ENCODE measurements at regions not wholly inside any gene's neighbourhood (a gene's known extent, or its start where the extent isn't known, plus 50 kb on each side); places are given as distances from the start of the nearest gene placed in this dataset.

DNA sequence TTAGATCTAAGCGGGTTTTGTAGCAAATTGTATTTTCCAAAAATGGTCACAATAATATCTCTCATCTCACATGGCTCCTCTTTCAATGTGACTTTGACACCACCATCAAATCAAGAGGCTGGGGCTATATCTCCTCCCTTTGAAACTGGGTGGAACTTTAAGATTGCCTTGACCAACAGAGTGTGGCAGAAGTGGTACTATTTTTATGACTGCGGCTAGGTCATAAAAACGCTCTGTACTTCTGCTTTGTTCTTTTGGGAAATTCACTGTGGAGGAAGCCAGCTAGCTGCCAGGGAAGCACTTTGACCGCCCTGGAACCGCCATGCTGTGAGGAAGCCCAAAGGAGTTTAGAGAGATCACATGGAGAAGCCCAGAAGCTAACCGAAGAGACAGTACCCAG, 50.7 kb upstream of the ACOT11 start:
- DNase-seq (ENCODE audit: insufficient read length, low spot score) (no peak), FAIRE-seq (no peak)

DNA sequence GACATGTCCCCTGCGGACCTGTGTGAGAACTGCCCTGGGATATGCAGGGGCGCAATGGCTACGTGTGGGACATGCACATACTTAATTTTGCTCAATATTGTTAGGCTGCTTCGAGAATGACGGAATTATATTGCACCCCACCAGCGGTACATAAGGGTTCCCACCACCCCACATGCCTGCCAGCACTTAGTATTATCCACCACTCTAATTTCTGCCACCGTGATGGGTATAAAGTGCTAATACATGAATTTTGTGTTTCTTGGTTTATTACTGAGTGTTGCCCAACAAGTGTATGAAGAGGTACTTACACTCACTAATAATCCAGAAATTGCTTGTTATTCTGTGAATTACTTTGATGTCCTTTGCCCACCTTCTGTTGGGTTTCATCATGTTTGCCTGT, 52.1 kb upstream of the ACOT11 start:
- FAIRE-seq (no peak), DNase-seq (ENCODE audit: insufficient read length, low spot score) (no peak)

DNA sequence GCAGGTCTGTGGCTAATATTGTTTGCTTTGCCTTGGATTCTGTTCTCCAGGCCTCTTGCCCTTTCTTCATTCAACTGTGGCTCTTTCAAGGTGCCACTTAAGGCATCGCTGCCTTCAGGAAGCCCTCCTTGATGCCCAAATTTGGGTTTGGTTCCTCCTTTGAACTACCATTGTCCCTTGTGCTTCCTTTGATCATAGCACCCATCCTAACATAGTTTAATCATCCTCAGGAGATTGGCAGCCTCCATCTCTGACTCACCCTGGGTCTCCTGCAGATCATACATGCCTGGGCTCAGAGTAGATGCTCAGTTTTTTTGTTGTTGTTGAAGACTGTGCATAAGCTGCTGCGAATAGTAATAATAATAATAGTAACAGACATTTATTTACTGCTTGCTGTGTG, 54.4 kb upstream of the ACOT11 start:
- DNase-seq (ENCODE audit: insufficient read length, low spot score) (no peak), FAIRE-seq (no peak)

DNA sequence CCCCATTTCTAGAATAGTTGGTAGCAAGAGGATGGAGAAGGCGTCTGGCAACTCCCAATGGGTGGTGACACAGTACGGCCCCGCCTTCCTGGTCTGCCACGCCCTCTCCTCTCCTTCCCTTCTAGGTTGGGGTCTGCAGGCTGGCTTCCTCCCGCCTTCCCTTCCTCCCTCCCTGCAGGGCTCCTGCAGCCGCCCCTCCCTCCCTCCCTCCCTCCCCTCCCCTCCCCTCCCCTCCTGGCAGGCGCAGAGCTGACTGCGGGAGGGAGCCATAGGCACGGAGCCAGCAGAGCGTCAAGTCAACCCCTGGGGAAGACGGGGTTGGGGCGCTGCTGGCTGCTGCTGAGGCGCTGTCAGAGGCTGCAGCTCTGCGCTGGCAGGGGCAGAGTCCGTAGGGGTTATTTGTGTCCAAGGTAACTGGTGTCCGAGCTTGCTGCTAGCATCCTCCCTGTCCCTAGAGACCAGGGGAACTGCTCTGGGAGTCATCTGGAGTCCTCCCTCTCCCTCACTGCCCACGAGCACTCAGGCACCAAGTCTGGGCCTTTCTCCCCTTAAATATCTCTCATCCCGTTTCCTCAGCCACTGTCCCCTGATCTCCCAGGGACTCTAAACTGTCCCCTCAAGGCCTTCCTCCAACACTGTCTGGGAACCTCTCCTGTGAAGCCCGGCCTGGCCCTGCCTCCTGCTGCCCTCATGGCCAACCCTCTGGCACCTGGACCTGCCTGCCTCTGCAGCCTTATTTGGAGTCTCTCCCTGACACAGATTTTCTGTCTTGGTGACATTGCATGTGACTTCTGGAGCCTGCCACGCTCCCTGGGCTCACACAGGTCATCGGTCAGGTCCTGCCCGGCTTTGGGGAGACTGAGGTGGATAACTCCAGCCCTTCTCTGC, 57.4 kb upstream of the ACOT11 start:
- DNase-seq (ENCODE audit: insufficient read length, low spot score): no peak
- FAIRE-seq: no peak

DNA sequence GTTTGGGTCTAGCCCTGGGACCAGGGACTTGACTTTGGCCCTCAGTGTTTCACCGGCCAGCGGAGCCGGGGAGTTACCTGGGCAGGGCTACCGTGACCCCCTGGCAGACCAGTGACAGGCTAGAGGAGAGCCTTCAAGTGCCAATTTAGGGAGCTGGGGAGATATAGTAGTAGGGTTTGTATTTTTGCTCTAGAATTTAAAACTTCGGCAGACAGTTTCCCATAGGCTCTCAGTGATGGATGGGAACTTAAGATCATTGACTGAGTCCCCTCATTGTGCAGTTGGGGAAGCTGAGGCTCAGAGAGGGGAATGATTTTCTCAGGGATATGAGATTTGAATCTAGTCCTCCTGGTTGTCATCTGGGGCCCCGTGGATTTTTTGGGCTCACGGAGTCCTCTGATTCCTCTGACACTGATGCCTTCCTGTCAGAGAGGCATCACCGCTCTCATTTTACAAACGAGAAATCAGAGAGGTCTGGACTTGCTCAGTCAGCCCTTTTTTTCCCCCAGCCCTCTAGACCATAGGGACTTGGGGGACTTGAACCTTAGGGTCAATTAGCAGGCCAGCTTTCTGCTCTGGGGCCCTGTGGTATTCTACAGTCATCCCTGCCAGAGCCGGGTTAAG, 58.3 kb upstream of the ACOT11 start:
- FAIRE-seq: no peak

DNA sequence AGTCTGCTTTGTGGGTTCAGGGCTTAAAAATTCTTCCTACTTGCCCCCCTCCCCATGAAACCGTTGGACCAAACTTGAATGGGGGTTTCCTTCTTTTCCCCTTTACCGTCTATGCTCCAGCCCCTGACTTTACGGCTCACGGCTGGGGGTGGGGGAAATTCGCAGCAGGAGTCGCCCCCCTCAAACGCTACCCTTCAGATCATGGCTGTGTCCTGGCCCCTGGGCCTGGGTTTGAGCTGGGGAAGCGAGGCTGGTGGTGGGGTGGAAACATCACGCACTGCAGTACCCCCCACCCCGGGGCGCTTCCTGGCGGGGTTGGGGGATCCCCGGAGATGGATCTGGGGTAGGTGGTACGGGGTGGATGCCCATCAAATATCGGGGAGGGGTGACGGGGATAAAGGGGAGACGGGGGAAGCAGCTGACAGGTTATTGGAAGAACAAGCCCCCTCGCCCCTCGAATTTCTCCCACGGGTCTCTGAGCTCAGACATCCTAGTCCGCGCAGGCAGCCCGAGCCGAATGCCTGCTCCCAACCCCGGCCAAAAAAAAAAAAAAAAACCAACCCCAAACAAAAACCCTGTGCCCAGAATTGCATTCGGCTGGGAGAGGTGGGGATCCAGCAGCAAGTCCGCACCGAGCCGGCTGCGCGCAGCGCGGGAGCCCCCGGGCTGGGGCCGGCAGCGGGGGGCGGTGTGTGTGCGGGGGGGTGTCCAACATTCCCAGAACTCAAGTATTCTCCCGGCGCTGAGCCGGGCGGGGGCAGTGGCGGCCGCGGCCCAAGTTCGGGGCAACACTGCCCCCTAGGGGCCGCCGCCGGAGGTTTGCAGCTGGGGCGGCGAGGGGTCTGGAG, 59.0 kb upstream of the ACOT11 start:
- peak; percentile 83 for DNase-seq (ENCODE audit: insufficient read length, low spot score)
- peak; percentile 4 for FAIRE-seq

More for the DNA sequence above, 58.3 kb upstream of the ACOT11 start:
- DNase-seq (ENCODE audit: insufficient read length, low spot score): no peak

DNA sequence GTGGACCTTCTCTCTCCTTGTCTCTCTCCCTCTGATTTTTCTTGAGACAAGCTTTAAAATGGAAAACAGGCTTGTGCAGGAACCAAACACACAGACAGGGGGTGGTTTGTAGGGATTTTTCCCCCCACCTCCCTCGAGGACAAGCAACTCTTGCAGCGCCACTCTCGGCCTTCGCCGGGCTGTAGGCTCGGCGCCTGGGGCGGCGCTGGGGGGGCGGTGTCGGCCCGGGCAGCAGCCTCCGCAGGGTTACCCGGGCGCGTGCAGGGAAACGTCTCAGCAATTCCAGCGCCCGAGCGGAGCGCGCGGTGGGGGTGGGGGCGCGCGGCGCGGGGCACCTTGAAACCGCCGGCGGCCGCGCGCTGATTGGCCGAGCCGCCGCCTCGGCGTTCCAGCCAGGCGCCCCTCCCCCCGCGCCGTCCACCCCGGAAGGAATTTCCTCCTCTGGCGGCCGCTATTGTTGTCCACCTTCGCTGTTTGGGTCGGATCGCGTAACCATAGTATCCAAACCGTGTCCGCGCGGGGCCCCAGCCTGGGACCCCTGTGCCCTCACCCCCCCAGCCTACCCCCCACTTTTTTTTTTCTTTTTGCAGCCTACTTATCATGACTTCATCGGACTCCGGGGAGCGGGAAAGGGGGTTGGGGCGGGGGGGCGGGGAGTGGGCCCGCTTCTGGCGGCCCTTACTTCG, 59.8 kb upstream of the ACOT11 start:
- DNase-seq (ENCODE audit: insufficient read length, low spot score) (peak; percentile 83), FAIRE-seq (peak; percentile 71)

DNA sequence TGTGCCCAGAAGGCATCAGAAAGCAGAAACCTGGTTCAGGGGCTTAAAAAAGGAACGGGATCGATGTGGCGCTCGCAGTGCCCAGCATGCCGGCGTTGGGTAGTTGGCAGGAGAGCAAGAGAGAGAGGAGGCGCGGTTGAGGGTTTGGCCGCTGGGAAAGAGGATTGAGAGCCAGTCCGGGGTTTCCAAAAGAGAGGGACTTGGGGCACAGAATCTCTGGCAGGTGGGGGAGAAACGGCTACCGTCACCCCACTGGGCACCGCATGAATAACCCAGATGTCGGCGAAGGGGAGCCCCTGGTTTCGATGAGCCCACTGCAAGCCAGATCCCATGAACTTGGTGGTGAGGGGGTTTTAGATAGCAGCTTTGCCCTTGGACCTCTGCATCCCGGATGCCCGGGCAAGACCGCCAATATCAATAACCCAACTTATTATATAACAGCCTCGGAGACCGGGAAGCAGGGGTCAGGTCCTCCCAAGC, 60.4 kb upstream of the ACOT11 start:
- FAIRE-seq: no peak
- DNase-seq (ENCODE audit: insufficient read length, low spot score): no peak

DNA sequence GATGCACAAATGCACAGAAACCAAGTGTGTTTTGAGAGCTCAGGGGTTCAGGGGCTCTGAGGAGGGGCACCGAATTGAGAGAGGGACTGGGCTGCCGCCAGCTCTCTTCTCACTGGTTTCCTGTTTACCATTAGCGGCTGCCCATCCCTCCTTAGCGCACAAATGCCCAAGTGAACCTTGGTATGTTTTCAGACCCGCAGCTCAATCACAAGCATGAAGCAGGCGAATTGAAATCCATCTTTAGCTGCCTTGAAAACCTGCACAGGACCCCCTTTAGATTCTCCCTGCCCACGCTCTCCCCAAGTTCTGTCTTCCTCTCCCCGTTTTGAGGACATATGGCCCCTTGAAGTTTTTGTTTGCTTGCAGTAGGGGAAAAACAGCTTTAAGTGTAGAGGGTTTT, 61.1 kb upstream of the ACOT11 start:
- DNase-seq (ENCODE audit: insufficient read length, low spot score): no peak
- FAIRE-seq: no peak

DNA sequence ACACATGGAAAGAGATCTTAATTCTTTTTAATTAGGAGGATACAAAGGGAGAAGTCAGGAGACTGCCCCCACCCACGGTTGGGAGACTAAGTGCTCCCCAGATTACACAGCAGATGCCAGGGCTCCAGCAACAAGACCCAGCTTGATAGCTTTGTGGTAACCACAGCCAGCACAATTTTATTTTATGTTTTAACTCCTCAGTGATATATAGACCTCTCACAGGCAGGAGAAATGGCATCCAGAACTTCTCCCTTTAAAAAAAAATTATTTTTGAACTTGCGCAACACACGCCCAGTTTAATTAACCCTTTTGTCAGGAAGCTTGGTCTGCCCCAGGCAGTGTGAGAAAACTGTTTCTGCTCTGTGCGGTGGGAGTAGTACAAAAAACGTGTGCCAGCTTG, 62.6 kb upstream of the ACOT11 start:
- no peak for DNase-seq (ENCODE audit: insufficient read length, low spot score)
- FAIRE-seq: no peak

DNA sequence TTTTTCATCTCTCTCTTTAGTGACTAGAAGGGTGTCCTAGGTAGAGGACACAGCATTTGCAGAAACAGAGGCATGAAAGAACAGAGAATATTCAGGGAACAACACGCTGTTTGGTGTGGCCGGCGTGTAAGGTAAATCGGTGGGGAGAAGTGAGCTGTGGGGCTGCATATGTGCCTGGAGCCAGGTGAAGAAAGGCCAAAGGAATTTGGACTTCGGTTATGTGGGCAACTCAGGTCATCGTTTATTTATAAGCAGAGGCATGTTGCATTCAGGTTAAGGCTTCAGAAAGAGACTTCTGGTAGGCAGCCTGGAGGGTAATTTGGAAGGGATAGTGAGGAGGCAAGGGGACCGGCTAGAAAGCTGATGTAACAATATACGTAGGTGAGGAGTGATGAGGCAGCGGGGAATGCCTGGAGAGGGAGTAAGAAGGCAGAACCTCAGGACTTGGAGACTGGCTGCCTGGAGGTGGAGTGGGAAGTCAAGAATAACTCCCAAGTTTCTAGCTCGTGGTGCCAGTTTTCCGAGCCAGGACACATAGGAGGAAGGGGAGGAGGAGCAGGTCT, 64.1 kb upstream of the ACOT11 start:
- FAIRE-seq (no peak), DNase-seq (ENCODE audit: insufficient read length, low spot score) (no peak)

DNA sequence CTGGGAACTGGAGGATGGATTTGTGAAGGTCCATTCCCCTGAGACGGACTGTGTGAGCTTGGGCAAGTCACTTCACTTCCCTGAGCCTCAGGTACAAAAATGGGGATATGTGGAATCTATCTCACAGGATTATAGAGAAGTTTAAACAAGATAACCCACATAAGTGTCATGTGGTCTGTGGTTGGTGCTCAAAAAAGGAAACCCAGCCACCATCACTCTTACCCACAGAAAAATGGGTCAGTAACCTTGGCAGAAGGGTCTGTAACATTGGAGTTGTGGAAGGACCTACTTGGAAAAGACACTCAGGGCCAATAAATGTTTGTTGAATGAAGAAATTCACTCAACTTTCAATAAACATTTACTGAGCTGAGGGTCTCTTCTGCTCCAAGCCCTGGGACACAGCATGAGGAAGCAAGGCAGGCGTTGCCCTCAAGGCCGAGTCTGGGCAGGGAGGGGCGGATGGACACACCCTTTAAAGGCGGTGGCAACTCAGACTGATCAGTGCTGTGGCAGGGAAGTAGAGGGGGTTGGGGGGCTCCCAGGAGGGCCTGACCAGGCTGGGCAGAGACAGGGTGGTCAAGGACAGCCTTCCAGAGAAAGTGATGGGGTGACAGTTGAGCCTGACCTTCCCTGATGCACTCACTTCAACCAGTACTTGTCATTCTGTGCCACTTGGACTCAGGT, 66.7 kb upstream of the ACOT11 start:
- peak; percentile 60 for FAIRE-seq
- no peak for DNase-seq (ENCODE audit: insufficient read length, low spot score)

DNA sequence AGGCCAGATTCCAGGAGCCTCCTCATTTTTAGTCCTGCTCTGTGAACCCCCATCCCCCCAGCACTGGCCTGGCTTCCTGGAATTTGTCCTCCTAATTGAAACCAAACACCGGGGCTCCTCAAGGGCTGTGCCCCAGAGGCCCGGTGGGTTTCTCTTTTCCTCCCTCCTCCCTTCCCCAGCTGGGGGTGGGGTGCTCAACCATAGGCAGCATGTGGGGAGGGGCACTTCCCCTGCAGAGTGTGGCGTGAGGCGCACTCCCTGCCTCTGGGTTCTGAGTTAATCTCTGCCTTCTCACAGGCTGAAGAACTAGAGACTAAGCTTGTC, 67.5 kb upstream of the ACOT11 start:
- no peak for FAIRE-seq
- no peak for DNase-seq (ENCODE audit: insufficient read length, low spot score)

DNA sequence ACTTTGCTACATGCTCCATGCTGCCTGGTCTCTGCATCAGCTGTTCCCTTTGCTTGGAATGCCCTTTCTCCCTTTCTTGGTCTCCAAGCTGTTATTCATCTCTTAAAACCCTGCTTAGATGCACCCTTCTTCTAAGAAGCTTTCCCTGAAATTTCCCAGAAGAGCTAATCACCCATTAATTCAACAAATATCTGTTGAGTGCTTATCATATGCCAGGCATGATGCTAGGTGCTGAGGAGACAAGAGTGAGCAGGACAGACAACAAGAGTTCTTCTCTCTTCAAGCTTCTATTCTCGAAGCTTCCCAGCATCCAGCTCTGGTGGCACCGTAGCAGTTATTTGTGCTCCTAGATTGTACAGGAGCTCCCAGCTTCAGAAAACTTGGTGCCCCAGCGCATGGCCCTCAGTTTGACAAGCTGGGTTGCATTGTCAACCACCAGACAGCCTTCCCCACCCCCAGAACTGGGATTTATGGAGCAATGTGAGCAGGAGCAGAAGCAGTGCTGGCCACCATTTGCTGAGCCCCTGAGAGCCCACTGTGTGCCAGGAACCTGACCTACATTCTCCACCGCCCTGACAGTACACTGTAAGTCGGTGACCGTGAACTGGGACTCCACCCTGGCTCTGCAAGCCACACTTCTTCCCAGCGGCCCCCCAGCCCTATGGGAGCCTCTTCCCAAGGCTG, 68.0 kb upstream of the ACOT11 start:
- DNase-seq (ENCODE audit: insufficient read length, low spot score) (no peak), FAIRE-seq (no peak)

DNA sequence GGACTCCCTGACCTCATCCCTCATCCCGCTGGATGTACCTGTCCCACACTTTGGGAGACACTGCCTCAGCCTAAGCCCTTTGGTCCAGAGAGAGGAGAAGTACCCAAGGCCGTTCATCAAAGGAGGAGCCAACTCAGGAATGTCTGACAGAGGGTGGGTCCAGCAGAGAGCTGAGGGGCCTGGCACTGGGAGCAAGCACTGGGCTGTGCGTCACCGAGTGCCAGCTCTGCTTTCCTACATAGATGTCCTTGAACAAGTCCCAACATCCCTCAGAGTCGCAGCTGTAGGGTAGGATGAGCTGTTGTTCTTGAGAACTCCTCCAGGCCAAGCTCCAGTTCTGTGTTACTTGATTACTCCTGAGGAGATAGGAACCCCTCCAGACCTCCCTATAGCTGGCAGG, 68.8 kb upstream of the ACOT11 start:
- no peak for DNase-seq (ENCODE audit: insufficient read length, low spot score)
- FAIRE-seq: no peak

DNA sequence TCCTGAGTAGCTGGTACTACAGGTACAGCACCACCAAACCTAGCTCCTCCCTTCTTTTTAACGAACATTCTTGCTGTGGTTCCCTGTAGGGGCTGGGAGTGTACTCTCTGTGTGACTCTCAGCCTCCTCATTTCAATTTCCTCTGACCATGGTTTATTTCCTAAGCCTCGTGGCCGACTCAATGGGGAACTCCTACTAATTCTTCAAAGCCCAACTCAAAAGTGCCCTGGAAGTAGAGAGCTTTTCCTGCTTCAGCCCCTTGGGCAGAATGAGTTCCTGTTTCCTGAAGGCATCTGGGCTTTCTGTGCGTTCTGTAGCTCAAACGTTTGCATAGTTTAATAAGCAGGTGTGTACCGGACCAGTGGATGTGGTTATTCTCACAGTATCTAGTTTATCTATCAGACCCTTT, 70.9 kb upstream of the ACOT11 start:
- DNase-seq (ENCODE audit: insufficient read length, low spot score) (no peak), FAIRE-seq (no peak)

DNA sequence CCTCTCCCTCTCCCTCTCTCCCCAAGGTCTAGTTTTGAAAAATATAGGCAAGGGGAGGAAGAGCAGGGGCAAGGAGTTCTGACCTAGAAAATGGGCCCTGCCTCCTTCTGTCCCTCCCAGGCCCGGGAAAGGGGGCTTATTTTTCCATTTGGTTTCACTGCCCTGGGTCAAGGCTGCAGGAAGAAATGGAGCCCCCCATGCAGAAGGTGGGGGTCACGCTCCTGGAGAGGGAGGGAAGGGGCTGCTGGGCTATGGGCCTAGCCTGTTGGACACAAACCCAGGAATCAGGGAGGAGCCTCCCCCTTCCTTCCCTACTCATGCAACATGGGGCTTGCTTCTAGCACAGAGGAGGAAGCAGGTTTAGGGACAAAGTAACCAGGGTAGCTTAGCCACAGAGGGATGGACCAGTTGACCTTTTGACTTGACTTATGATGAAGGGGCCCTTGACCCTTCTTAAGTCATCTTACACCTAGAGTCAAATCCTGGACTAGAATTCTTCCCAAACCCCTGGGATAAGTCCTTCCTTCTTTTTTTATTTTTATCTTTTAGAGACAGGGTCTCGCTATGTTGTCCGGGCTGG, 70.4 kb upstream of the SSBP3 start:
- no peak for DNase-seq (ENCODE audit: insufficient read length, low spot score)
- FAIRE-seq: no peak

DNA sequence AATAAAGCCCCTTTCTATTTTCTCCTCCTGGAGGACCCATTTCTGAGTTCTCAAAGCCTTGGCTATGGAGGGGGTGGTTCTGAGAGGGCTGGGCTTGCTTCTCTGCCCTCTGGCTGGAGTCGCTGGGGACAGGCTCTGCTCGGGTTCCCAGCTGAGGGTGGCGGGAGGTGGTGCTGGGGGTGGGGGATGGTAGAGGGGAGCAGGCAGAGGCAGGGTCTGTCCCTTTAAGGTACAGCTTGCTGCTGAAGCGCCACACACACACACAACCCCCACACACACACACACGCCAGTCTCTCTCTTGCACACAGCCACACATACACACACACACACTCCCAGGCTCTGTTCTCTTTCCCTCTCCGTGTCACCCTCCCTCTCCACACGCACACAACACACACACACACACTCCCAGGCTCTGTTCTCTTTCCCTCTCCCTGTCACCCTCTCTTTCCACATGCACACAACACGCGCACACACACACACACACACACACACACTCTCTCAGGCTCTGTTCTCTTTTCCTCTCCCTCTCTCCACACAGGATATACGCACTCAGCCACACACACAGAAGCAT, 69.8 kb upstream of the SSBP3 start:
- FAIRE-seq (no peak), DNase-seq (ENCODE audit: insufficient read length, low spot score) (no peak)
